Muscle of arm (tissue), 1 donor: ENCODE measurements at regions not wholly inside any gene's neighbourhood (a gene's known extent, or its start where the extent isn't known, plus 50 kb on each side); places are given as distances from the start of the nearest gene placed in this dataset.
"Not testable (repeated sequence)": the region's sequence is repeated elsewhere in the genome, so short reads cannot be mapped to it uniquely, and the experiment has no call there.

Experiments
- DNase-seq: peaks from one replicate; pipeline ENCODE4 v3.0.0-alpha.2; 2013

GRCh38 chr7:24395512-24395911 lies 111.5 kb downstream of the NPY start:
- no peak for DNase-seq

GRCh38 chr7:24396387-24396786 lies 112.4 kb downstream of the NPY start:
- DNase-seq = not testable (repeated sequence)

DNA sequence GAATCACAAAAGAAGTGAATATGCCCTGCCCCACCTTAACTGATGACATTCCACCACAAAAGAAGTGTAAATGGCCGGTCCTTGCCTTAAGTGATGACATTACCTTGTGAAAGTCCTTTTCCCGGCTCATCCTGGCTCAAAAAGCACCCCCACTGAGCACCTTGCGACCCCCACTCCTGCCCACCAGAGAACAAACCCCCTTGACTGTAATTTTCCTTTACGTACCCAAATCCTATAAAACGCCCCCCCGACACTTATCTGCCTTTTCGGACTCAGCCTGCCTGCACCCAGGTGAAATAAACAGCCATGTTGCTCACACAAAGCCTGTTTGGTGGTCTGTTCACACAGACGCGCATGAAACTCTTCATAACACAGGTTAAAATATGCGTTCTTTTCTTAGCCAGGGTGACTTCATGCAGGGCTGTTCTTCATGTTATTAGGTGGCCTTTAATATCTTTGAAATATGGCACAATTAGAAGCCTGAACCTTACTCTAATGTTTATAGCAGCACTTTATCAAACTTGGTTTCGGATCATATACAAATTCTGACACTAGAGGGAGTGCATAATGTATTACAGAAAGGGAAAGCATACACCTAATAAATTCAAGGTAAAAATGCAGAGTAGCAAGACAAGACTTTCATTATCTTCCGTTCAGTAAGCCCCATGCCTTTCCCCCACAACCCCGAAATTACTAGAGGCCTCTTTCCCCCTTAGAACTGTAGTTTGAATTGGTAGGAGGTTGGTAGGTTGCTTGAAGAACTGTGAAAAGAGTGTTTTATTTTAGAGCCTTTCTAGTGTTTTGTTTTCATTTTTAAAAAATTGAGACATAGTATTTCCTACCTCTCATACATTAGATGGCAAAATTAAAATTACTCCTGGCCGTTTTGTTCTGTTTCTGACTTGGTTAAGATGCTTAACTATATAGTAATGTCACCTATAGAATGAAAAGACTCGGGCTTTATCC lies 117.9 kb downstream of the NPY start:
- DNase-seq = peak; percentile 19

GRCh38 chr7:24402655-24403054 lies 118.7 kb downstream of the NPY start:
- DNase-seq = no peak

GRCh38 chr7:24403557-24403956 lies 119.6 kb downstream of the NPY start:
- DNase-seq = no peak

DNA sequence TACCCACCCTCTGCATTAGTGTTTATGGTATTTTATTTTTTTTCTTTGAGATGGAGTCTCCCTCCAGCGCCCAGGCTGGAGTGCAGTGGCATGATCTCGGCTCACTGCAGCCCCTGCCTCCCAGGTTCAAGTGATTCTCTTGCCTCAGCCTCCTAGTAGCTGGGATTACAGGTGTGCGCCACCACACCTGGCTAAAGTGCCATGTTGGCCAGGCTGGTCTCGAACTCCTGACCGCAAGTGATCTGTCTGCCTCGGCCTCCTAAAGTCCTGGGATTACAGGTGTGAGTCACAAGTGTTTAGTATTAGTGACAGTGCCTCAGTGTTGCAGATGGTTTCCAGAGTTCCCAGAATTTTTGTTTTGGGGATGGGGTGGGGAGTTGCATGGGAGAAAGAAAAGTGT lies 120.3 kb downstream of the NPY start:
- no peak for DNase-seq

DNA sequence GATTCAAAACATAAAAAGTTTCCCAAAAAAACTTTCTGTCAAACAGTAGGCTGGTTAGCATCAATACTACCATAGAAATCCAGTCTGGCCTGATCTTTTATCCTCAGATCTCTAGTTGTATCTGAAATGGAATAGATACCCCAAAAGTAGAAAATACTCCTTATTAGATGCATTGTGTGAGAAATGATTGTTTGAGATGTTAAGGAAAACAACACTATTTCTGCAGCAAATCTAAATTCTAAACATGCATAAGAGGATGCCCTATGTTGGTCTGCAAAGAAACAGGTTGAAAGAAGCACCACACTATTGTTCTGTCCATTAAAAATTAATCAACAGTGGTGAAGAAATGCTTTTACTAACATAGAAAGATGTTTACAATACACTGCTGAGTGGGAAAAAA lies 121.0 kb downstream of the NPY start:
- no peak for DNase-seq

- DNase-seq = no peak
Observed at GRCh38 chr7:24406053-24406788, 122.2 kb downstream of the NPY start.

DNA sequence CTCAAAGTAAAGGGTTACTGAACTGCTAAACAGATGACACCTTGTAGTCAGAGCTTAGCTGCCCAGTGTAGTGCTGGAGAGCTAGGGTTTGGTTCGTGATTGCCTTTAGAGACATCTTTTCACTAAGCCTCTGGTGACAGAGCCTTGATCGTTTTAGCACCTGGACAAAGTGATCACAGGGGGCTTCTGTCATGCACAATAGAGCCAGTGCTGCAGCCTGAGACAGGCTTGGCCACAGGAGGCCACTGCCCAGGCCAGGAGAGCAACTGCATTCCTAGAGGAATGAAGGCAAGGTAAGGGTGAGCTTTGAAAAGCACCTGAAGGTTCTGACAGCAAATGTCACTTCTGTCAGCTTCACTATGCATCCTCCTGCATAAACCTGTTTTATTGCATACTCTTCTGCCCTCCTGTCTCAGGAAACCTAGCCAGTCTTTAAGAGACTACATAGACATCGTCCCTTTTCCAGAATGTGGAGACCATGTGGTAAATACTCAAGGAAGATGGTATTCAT lies 122.9 kb downstream of the NPY start:
- DNase-seq = no peak

DNA sequence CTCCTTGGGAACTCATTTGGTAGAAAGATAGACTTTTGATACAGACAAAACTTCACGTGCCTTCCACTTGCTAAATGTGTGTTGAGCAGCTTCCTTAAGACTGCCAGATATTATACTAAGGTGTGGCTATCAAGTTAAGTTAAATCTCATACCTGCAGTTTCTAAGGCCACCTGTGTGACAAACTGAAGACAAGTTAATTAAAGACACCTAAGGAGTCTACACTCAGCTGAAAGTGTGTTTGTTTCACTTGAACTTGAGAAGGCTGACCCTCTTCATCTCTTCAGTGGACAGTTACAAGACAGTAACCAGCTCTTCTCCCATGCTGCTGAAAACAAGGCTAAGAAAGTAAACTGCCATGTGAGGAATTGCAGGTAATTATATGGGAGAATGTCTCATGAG lies 124.0 kb downstream of the NPY start:
- no peak for DNase-seq

DNA sequence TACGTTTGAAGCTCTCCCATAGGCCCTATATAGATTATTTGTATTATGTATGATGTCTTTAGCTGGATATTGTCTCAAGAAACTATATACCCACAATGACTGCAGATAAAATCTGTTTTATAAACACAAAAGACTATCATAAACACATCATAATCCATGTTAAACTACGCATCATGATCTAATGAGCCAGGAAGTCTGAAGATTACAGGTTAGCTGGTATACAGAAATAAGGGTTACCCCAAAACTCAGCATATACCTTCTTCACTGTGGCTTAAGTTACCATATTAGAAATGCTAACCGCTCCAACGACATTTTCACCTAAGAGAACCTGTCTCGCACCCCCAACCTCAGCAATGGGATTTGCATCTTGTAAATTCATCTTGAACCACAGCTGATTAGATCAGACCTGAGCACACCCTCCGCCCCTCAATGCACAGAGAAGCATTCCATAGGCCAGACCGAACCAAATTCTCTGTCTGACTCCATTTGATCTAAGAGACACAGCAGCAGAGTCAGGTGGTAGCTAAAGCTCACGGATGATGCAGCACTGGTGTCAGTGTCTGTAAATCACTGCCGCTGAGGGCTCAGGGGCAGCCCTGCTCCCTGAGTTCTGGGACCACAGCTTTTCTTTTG lies 124.9 kb downstream of the NPY start:
- DNase-seq = no peak

DNA sequence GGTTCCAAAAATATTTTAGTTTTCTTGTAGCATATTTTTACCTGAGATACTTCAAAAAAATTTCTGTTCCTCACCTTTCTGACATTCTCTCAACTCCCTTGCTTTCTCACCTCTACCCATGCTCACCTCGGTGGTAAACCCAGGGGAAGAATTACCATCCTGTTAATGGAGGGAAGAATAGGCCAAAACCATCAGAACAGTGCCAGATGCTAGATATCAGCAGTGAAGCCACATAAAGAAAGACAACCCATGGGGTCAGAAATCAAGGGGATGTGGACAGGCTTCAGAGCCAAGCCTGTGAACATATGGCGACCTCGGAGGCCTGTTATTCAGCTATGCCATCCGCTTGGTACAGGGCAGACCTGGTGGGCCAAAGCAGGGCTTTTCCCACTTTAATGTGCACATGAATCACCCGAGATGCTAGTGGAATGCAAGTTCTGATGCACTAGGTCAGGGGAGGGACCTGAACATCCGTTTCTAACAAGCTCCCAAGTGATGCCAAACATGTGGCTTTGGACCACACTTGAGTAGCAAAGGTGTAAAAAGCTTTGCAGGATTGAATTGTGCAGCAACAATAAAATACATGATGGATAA lies 125.5 kb downstream of the NPY start:
- DNase-seq = no peak

GRCh38 chr7:24411226-24411625 lies 127.2 kb downstream of the NPY start:
- no peak for DNase-seq

GRCh38 chr7:24417526-24418120 lies 133.6 kb downstream of the NPY start:
- DNase-seq = no peak

GRCh38 chr7:24419077-24419476 lies 135.1 kb downstream of the NPY start:
- peak; percentile 41 for DNase-seq

GRCh38 chr7:24419511-24419910 lies 135.5 kb downstream of the NPY start:
- DNase-seq = peak; percentile 69

DNA sequence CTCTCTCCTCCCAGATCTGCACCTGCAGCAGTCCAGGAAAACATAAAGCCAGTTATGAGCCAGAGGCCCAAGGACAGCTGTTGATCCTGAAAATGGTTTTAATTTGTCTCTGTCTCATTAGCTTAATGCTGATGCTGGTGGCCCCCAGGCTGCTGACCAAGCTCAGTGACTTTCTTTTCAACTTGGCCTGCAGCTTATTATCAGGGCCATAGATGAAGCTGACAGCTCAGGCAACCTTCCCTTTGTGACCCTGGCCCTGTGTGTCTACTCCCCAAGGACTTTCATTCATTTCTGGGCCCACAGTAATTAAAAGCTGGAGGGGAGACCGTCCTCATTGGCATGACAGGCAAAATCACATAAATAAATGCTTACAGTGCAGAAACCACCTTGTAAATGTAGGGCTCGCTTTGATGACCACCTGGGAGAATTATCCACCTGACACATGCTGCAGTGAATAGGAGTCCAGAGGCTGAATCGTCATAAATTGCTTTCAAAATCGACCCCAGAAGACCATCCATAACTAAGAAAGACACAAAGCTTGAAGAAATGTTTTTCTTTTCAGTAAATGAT lies 138.5 kb downstream of the NPY start:
- DNase-seq = no peak

DNA sequence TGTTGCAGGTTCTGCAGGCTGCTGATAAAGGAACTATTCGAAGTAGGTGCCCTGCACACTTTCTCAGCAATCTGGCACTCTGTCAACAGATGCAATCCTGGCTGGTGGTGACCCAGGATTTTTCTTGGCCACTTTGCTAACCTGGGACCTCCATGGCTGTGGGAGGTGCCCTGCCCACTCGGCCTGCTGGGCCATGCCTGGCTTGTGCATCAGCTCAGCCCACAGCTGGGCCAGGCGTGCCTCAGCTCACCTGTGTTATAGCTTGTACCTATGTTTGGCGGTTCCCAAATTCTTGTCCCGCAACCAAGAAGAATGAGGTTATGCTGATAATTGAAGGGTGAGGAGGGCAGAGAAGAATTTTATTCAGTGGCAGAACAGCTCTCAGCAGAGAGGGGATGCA lies 141.7 kb downstream of the NPY start:
- no peak for DNase-seq

GRCh38 chr7:24427048-24427447 lies 143.1 kb downstream of the NPY start:
- DNase-seq = no peak

GRCh38 chr7:24428676-24429075 lies 144.6 kb upstream of the PALS2 start:
- DNase-seq = no peak

DNA sequence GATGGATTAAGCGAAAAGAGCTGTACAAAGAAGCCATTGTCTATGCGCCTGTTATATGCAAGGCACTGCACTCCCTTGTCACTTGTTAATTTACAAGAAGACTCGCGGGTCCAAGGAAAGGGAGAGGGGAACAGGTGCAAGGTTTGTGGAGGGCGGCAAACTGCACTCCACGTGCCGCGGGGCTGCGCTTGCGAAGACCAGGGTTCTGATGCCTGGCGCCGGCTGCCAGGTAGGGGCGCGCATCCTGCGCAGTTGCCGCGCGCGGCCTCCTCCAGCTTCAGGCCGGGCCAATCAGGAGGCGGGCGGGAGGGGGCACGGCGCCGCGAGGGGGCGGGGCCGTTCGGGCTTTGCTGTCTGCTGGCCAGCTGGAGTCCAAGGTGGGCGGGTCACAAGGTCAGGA lies 140.6 kb upstream of the PALS2 start:
- no peak for DNase-seq
